WTC11 (cell line): ENCODE measurements at regions not wholly inside any gene's neighbourhood (a gene's known extent, or its start where the extent isn't known, plus 50 kb on each side); places are given as distances from the start of the nearest gene placed in this dataset.

Experiments
- CREB1 ChIP-seq: sonication (generic); formaldehyde crosslinking; IDR thresholded peaks from 2 replicates; pipeline ENCODE4 v1.8.0; 2023; ENCODE audit warnings: mild to moderate bottlenecking, missing genetic modification reagents
- ESRRA ChIP-seq: sonication (generic); formaldehyde crosslinking; IDR thresholded peaks from 2 replicates; pipeline ENCODE4 v1.8.1; 2022; ENCODE audit warnings: mild to moderate bottlenecking, missing genetic modification reagents, borderline replicate concordance
- GABPB1 ChIP-seq: sonication (generic); formaldehyde crosslinking; IDR thresholded peaks from 2 replicates; pipeline ENCODE4 v1.8.1; 2023; ENCODE audit warnings: mild to moderate bottlenecking, missing genetic modification reagents
- NFATC4 ChIP-seq: fragments of 250-450 bp; sonication (Bioruptor Pico); IDR thresholded peaks from 2 replicates; pipeline ENCODE4 v1.9.0; 2021; ENCODE audit warnings: mild to moderate bottlenecking
- SP1 ChIP-seq: sonication (generic); formaldehyde crosslinking; conservative IDR thresholded peaks from 2 replicates; pipeline ENCODE4 v1.8.1; 2022; ENCODE audit warnings: missing genetic modification reagents
- ZNF416 ChIP-seq: fragments of 250-450 bp; sonication (Bioruptor Pico); IDR thresholded peaks from 2 replicates; pipeline ENCODE4 v1.9.0; 2021; ENCODE audit warnings: mild to moderate bottlenecking, inconsistent platforms
- TF ChIP-seq, protein P1 (sequence below): fragments of 200-600 bp; IDR thresholded peaks from 2 replicates; pipeline ENCODE4 v1.8.0; 2022; ENCODE audit warnings: antibody characterized with exemption
- TF ChIP-seq, protein P2 (sequence below): sonication (generic); formaldehyde crosslinking; IDR thresholded peaks from 2 replicates; pipeline ENCODE4 v1.8.0; 2022; ENCODE audit warnings: mild to moderate bottlenecking, missing genetic modification reagents

DNA sequence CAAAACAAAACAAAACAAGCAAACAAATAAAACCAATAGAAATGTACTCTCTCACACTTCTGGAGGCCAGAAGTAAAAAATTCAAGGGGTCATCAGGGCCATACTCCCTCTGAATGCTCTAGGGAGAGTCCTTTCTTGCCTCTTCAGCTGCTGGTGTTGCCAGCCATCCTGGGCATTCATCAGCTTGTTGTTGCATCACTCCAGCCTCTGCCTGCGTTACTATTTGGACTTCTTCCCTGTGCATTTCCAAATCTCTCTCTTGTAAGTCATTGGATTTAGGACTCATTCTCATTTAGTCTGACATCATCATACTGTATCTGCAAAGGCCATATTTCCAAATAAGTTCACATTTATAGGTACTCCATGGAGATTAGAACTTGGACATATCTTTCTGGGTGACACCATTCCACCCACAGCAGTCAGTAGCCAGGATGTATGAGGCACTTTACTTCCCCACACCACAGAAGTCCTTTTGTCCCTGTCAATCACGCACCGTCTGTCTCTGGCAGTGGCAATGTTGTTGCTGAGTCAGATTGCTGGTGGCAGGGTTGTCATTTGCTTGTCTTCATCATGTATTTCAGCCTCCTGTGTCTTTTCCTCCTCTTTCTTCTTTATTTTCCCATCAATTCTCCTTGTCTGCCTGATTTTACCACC is 151.0 kb upstream of the KCNJ6 start:
- TF ChIP-seq, protein P1, sequence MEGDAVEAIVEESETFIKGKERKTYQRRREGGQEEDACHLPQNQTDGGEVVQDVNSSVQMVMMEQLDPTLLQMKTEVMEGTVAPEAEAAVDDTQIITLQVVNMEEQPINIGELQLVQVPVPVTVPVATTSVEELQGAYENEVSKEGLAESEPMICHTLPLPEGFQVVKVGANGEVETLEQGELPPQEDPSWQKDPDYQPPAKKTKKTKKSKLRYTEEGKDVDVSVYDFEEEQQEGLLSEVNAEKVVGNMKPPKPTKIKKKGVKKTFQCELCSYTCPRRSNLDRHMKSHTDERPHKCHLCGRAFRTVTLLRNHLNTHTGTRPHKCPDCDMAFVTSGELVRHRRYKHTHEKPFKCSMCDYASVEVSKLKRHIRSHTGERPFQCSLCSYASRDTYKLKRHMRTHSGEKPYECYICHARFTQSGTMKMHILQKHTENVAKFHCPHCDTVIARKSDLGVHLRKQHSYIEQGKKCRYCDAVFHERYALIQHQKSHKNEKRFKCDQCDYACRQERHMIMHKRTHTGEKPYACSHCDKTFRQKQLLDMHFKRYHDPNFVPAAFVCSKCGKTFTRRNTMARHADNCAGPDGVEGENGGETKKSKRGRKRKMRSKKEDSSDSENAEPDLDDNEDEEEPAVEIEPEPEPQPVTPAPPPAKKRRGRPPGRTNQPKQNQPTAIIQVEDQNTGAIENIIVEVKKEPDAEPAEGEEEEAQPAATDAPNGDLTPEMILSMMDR = no peak
- no peak for TF ChIP-seq CREB1 (CRISPR knock-in tag)
- no peak for TF ChIP-seq SP1 (CRISPR knock-in tag)
- TF ChIP-seq ESRRA = no peak
- TF ChIP-seq GABPB1 (CRISPR knock-in tag) = no peak
- TF ChIP-seq, protein P2, sequence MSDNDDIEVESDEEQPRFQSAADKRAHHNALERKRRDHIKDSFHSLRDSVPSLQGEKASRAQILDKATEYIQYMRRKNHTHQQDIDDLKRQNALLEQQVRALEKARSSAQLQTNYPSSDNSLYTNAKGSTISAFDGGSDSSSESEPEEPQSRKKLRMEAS (CRISPR knock-in tag) = no peak
- TF ChIP-seq ZNF416 (CRISPR knock-in tag) = no peak
- TF ChIP-seq NFATC4 (CRISPR knock-in tag) = no peak
